OCI-LY7 (cell line): ENCODE measurements at regions not wholly inside any gene's neighbourhood (a gene's known extent, or its start where the extent isn't known, plus 50 kb on each side); places are given as distances from the start of the nearest gene placed in this dataset.

Source experiments
- BruUV-seq: library from RNA; stranded (reverse); fragments of 400-500 nt; replicated peaks from 2 replicates; lab custom pipeline; 2021; lab: Mats Ljungman, UMichigan
- CTCF ChIA-PET: fragments of 300-600 bp; sonication (Branson Sonifier 250); formaldehyde crosslinking; loops from one replicate; lab custom pipeline; 2022; ENCODE audit warnings: antibody characterized with exemption; ENCODE audit not compliant: unreplicated experiment; lab: Charles Lee
- POLR2A ChIA-PET: fragments of 300-600 bp; sonication (Branson Sonifier 250); formaldehyde crosslinking; loops from one replicate; lab custom pipeline; 2022; ENCODE audit warnings: antibody characterized with exemption; lab: Charles Lee
- DNase-seq: peaks from one replicate; pipeline ENCODE4 v3.0.0-alpha.2; 2015; ENCODE audit warnings: low spot score
- H2AFZ ChIP-seq: fragments of 200-600 bp; sonication (generic), shearing (Covaris generic); 2 replicates; pipeline ENCODE4 v1.6.1; 2014; ENCODE audit warnings: mild to moderate bottlenecking, antibody characterized with exemption, low read length, moderate library complexity
- H3K27ac ChIP-seq: fragments of 200-600 bp; sonication (generic); 2 replicates; pipeline ENCODE4 v1.5.1; 2014; ENCODE audit warnings: mixed run types, low read depth, mild to moderate bottlenecking, moderate library complexity, low read length, inconsistent platforms; ENCODE audit not compliant: poor library complexity, severe bottlenecking
- H3K36me3 ChIP-seq: fragments of 200-600 bp; sonication (generic); 2 replicates; pipeline ENCODE4 v1.6.1; 2014; ENCODE audit warnings: mild to moderate bottlenecking, antibody characterized with exemption, low read length, moderate library complexity, mixed read lengths; ENCODE audit not compliant: insufficient read depth
- H3K4me1 ChIP-seq: fragments of 200-600 bp; sonication (generic); 2 replicates; pipeline ENCODE4 v1.5.1; 2014; ENCODE audit warnings: mild to moderate bottlenecking, low read length; ENCODE audit not compliant: insufficient read depth, poor library complexity, severe bottlenecking
- H3K4me2 ChIP-seq: fragments of 200-600 bp; sonication (generic); 2 replicates; pipeline ENCODE4 v1.6.1; 2014; ENCODE audit warnings: mild to moderate bottlenecking, low read length
- H3K4me3 ChIP-seq: fragments of 200-600 bp; sonication (generic); 2 replicates; pipeline ENCODE4 v1.5.1; 2014; ENCODE audit warnings: mild to moderate bottlenecking, low read depth, low read length; ENCODE audit not compliant: poor library complexity, severe bottlenecking
- H3K79me2 ChIP-seq: fragments of 200-600 bp; sonication (generic); 2 replicates; pipeline ENCODE4 v1.6.1; 2016; ENCODE audit warnings: low read depth, mild to moderate bottlenecking, low read length, moderate library complexity, mixed read lengths; ENCODE audit not compliant: insufficient read depth
- H3K9me2 ChIP-seq: fragments of 200-600 bp; sonication (generic); 2 replicates; pipeline ENCODE4 v1.6.1; 2016; ENCODE audit warnings: mild to moderate bottlenecking, low read length, mixed read lengths; ENCODE audit not compliant: insufficient read depth
- H3K9me3 ChIP-seq: fragments of 200-600 bp; sonication (generic); 2 replicates; pipeline ENCODE4 v1.6.1; 2014; ENCODE audit warnings: mild to moderate bottlenecking, mixed run types, low read length, mixed read lengths
- H4K20me1 ChIP-seq: fragments of 200-600 bp; sonication (generic); 2 replicates; pipeline ENCODE4 v1.6.1; 2014; ENCODE audit warnings: mild to moderate bottlenecking, antibody characterized with exemption, low read length, moderate library complexity, mixed read lengths; ENCODE audit not compliant: insufficient read depth
- CTCF ChIP-seq: fragments of 200-600 bp; sonication (generic); conservative IDR thresholded peaks from 2 replicates; pipeline ENCODE4 v1.5.1; 2014; ENCODE audit warnings: mild to moderate bottlenecking, antibody characterized with exemption, low read length, moderate library complexity, mixed read lengths
- EZH2phosphoT487 ChIP-seq: fragments of 200-600 bp; sonication (generic); IDR thresholded peaks from 2 replicates; pipeline ENCODE4 v1.6.1; 2018; ENCODE audit warnings: low read depth, borderline replicate concordance, mild to moderate bottlenecking, mixed run types, antibody characterized with exemption, low read length, moderate library complexity, mixed read lengths
- intact Hi-C: fragments of 100-400 bp; cut with micrococcal nuclease; formaldehyde crosslinking; loops from one replicate; pipeline ENCODE4 v1.10.0; 2022; ENCODE audit not compliant: unreplicated experiment

- CTCF ChIA-PET, result no interaction called here
Measured at GRCh38 chr2:65727381-65727780, 295.0 kb upstream of the SPRED2 start.

GRCh38 chr2:65724752-65725151 is 292.4 kb upstream of the SPRED2 start:
- no TSS peak for BruUV-seq
- Histone ChIP-seq H3K9me3 (no peaks in the 10 kb centered on the region), H3K4me2 (no peak overlapping the region), H3K9me2 (no peaks in the 10 kb centered on the region), H3K79me2 (no peaks in the 10 kb centered on the region), H4K20me1 (no peaks in the 10 kb centered on the region), H3K4me1 (no peaks in the 10 kb centered on the region), H3K27ac (no peak overlapping the region), H3K4me3 (no peak overlapping the region), H3K36me3 (no peaks in the 10 kb centered on the region), H2AFZ (no peak overlapping the region)
- ChIA-PET CTCF (no interaction called here), POLR2A (no interaction called here)
- no peak for TF ChIP-seq EZH2phosphoT487
- TF ChIP-seq CTCF, result no peak
- intact Hi-C loops, result no loop called here
- no peak for DNase-seq

More at GRCh38 chr2:65727381-65727780, 295.0 kb upstream of the SPRED2 start:
- H3K36me3 ChIP-seq, result no peaks in the 10 kb centered on the region
- no peak for DNase-seq
- no peak overlapping the region for H3K4me2 ChIP-seq
- H3K79me2 ChIP-seq, result no peaks in the 10 kb centered on the region
- H3K9me3 ChIP-seq, result no peaks in the 10 kb centered on the region
- POLR2A ChIA-PET, result interaction anchor here (0.6 kb wide), 1 partner anchor 85 kb away, joined by 6 read pairs; no protein-coding TSS in a partner anchor
- no peak for TF ChIP-seq EZH2phosphoT487
- TF ChIP-seq CTCF, result no peak
- no peaks in the 10 kb centered on the region for H3K9me2 ChIP-seq
- no peaks in the 10 kb centered on the region for H4K20me1 ChIP-seq
- BruUV-seq, result no TSS peak
- no peaks in the 10 kb centered on the region for H3K4me1 ChIP-seq
- no peak overlapping the region for H3K4me3 ChIP-seq
- no peak overlapping the region for H3K27ac ChIP-seq
- no peak overlapping the region for H2AFZ ChIP-seq
- intact Hi-C loops, result no loop called here

- DNase-seq, result no peak
- H2AFZ ChIP-seq, result no peak overlapping the region
- H3K27ac ChIP-seq, result no peak overlapping the region
- no peaks in the 10 kb centered on the region for H3K4me1 ChIP-seq
- intact Hi-C loops, result no loop called here
- no peaks in the 10 kb centered on the region for H3K79me2 ChIP-seq
- no peak for TF ChIP-seq CTCF
- TF ChIP-seq EZH2phosphoT487, result no peak
- no TSS peak for BruUV-seq
- no peak overlapping the region for H3K4me2 ChIP-seq
- CTCF ChIA-PET, result no interaction called here
- H3K9me2 ChIP-seq, result no peaks in the 10 kb centered on the region
- no peaks in the 10 kb centered on the region for H3K36me3 ChIP-seq
- no peaks in the 10 kb centered on the region for H4K20me1 ChIP-seq
- POLR2A ChIA-PET, result no interaction called here
- H3K9me3 ChIP-seq, result no peaks in the 10 kb centered on the region
- no peak overlapping the region for H3K4me3 ChIP-seq
Measured at GRCh38 chr2:65724336-65724735, 291.9 kb upstream of the SPRED2 start.
